ENCODE measurements at regions not wholly inside any gene's neighbourhood (a gene's known extent, or its start where the extent isn't known, plus 50 kb on each side); places are given as distances from the start of the nearest gene placed in this dataset.
"Not testable (repeated sequence)": the region's sequence is repeated elsewhere in the genome, so short reads cannot be mapped to it uniquely, and the experiment has no call there.

- TF ChIP-seq CTCF (IDR thresholded peaks at IDR 0.05; ENCODE audit: poor library complexity); EZH2 (IDR thresholded peaks at IDR 0.05; ENCODE audit: borderline replicate concordance); EZH2phosphoT487 (IDR thresholded peaks at IDR 0.05; ENCODE audit: low read depth, severe bottlenecking, unreplicated experiment): not testable (repeated sequence)
These were observed 1483.5 kb upstream of the TPTE start for GRCh38 chr21:9037588-9038544.
